ENCODE measurements at regions not wholly inside any gene's neighbourhood (a gene's known extent, or its start where the extent isn't known, plus 50 kb on each side); places are given as distances from the start of the nearest gene placed in this dataset.

DNA sequence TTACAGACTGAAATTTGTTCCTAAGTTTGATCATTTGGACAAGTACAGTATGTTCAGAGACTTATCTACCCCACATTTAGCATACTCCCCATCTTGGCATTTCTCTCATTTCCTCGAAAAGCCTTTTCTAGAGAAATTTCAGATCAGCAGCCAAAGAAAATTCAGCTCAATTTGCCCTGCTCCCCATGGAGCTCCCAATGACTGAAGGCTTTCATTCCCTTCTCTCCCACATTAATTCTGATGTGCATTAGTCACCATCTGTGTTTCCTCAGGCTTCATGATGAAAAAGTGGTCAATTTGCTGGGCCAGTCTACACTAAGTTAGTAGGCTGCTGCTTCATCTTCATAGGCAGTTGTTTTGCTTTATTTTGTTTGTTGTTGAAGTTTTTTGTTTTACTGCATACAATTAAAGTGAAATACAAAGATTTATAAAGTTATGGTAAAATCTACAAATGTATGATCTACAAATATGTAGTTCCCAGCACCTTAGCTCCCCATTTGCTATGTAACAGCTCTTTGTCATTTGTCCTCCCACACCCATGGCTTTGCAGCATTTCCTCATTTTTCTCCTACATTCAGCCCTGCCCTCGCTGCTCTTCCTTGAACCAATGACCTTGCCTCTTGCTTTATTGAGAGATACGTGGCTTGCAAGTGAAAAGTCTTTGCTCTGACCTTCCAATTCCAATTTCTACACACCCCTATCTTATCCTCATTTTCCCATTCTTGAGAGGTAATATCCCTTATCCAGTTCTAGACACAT lies 193.9 kb downstream of the ANAPC10 start:
- TF ChIP-seq POLR2A (IDR thresholded peaks at IDR 0.05; ENCODE audit: low read depth, low read length) (no peak), POLR2AphosphoS5 (IDR thresholded peaks at IDR 0.05; ENCODE audit: low read depth, low read length) (no peak), TAF1 (IDR thresholded peaks at IDR 0.05; ENCODE audit: borderline replicate concordance, low read depth, low read length) (no peak)

Measured in GM12892 (cell line).